ENCODE measurements at regions not wholly inside any gene's neighbourhood (a gene's known extent, or its start where the extent isn't known, plus 50 kb on each side); places are given as distances from the start of the nearest gene placed in this dataset.

DNA sequence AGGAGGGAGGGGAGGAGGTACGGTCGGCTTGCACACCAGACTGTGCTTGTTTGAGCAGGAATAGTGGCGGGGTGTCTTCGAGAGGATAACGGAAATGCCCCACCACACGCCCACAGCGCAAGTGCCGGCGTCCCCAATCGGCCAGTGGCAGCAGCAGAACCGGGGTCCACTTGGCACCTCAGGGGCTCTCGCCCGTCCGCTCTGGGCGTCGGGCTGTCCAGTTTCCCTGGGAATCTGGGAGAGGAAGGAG, 53.7 kb downstream of the CCDC54 start:
- Histone ChIP-seq H3K4ac (ENCODE audit: low read depth in 1 of 2, low read length in 2 of 2) (peak overlapping the region in 1 of 2 experiments; percentile 91), H2AFZ (ENCODE audit: low read depth, low read length) (peak overlapping the region; percentile 60), H4K8ac (ENCODE audit: low read length) (peak overlapping the region; percentile 70), H3K4me3 (ENCODE audit: insufficient read depth in 1 of 2, low read depth in 1 of 2, low read length in 2 of 2) (peak overlapping the region; percentile 82 to 89), H3K27me3 (ENCODE audit: control insufficient read depth in 1 of 2, insufficient read depth in 1 of 2, low read length in 2 of 2) (no peaks in the 10 kb centered on the region), H3K9ac (ENCODE audit: low read length) (peak overlapping the region; percentile 88), H2BK12ac (ENCODE audit: low read length in 2 of 2) (peak overlapping the region in 1 of 2 experiments; percentile 14), H2BK5ac (ENCODE audit: low read depth, low read length, poor library complexity, severe bottlenecking) (no peak overlapping the region), H4K91ac (ENCODE audit: low read length) (peak overlapping the region; percentile 90), H3K4me2 (ENCODE audit: low read length, poor library complexity, severe bottlenecking) (peak overlapping the region; percentile 97), H3K27ac (ENCODE audit: low read length, poor library complexity, severe bottlenecking) (peak overlapping the region; percentile 30), H2AK5ac (ENCODE audit: low read length, severe bottlenecking) (no peak overlapping the region), H3K23ac (ENCODE audit: low read length in 2 of 2) (no peak overlapping the region), H2BK15ac (ENCODE audit: low read depth, poor library complexity, severe bottlenecking) (peak overlapping the region; percentile 82), H3K36me3 (ENCODE audit: control insufficient read depth in 1 of 2, insufficient read depth in 2 of 2, low read depth in 1 of 2, low read length in 2 of 2) (no peaks in the 10 kb centered on the region), H3K9me3 (ENCODE audit: control insufficient read depth, low read length) (no peaks in the 10 kb centered on the region), H3K14ac (ENCODE audit: low read length in 2 of 2) (no peak overlapping the region), H3K18ac (ENCODE audit: low read depth in 1 of 2, low read length in 2 of 2) (peak overlapping the region; percentile 44 to 71), H2BK120ac (ENCODE audit: low read depth, low read length) (no peak overlapping the region), H3K4me1 (ENCODE audit: control insufficient read depth, insufficient read depth, low read depth, low read length) (peaks cover 6% of the 10 kb centered on the region), H3K79me1 (replicated peaks; ENCODE audit: low read length, poor library complexity, severe bottlenecking) (no peaks in the 10 kb centered on the region)
- 3% methylated on average over 16 of the region's 16 CpGs for WGBS
- DNase-seq = no peak

DNA sequence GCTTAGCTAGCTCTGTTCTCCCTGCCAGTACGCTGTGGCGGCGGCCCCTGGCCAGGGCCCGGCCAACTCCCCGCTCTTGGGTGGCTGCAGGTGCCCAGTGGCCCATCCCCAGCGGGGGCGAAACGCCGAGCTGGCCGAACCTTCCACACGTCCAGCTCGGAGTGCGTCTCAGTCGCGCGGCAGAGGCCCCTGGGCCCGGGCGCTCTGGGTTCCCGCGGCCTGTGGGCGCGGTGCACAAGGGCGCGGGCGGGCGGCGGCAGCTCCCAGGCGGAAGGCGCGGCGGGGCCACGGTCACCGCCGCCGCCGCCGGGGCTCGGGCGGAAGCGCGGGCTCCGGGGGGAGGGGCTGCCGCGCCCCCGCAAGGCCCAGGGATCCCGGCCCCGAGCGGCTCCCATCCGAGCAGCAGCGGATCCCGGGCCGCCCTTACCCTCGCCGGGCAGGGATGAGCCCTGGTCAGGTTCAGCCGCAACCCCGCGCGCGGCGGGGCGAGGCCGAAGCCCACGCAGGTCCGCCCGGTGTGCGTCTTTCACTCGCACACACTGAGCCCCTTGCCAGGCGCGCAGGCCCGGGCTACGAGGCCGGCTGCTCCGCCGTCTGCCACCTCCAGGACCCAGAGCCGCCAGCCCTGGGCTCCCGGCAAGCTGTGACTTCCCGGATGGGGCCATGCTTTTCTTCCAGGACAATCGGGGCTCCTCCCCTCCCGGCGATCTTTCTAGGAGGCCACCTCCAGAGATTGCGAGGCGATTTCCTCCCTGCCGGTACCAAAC, 54.2 kb downstream of the CCDC54 start:
- Histone ChIP-seq H3K27ac (ENCODE audit: low read length, poor library complexity, severe bottlenecking) (peak overlapping the region; percentile 56), H3K9me3 (ENCODE audit: control insufficient read depth, low read length) (no peaks in the 10 kb centered on the region), H2BK120ac (ENCODE audit: low read depth, low read length) (peak overlapping the region; percentile 96), H3K27me3 (ENCODE audit: control insufficient read depth in 1 of 2, insufficient read depth in 1 of 2, low read length in 2 of 2) (no peaks in the 10 kb centered on the region), H2BK5ac (ENCODE audit: low read depth, low read length, poor library complexity, severe bottlenecking) (peak overlapping the region; percentile 22), H2AFZ (ENCODE audit: low read depth, low read length) (peak overlapping the region; percentile 91), H2BK12ac (ENCODE audit: low read length in 2 of 2) (peak overlapping the region; percentile 14 to 38), H2AK5ac (ENCODE audit: low read length, severe bottlenecking) (no peak overlapping the region), H3K36me3 (ENCODE audit: control insufficient read depth in 1 of 2, insufficient read depth in 2 of 2, low read depth in 1 of 2, low read length in 2 of 2) (no peaks in the 10 kb centered on the region), H3K9ac (ENCODE audit: low read length) (peak overlapping the region; percentile 88), H3K4me1 (ENCODE audit: control insufficient read depth, insufficient read depth, low read depth, low read length) (peaks cover 6% of the 10 kb centered on the region), H3K23ac (ENCODE audit: low read length in 2 of 2) (peak overlapping the region in 1 of 2 experiments; percentile 87), H2BK15ac (ENCODE audit: low read depth, poor library complexity, severe bottlenecking) (peak overlapping the region; percentile 82), H3K18ac (ENCODE audit: low read depth in 1 of 2, low read length in 2 of 2) (peak overlapping the region; percentile 82 to 96), H4K91ac (ENCODE audit: low read length) (peak overlapping the region; percentile 99), H3K14ac (ENCODE audit: low read length in 2 of 2) (peak overlapping the region in 1 of 2 experiments; percentile 73), H3K79me1 (replicated peaks; ENCODE audit: low read length, poor library complexity, severe bottlenecking) (no peaks in the 10 kb centered on the region), H3K4ac (ENCODE audit: low read depth in 1 of 2, low read length in 2 of 2) (peak overlapping the region; percentile 83 to 91), H3K4me3 (ENCODE audit: insufficient read depth in 1 of 2, low read depth in 1 of 2, low read length in 2 of 2) (peak overlapping the region; percentile 82 to 89), H4K8ac (ENCODE audit: low read length) (peak overlapping the region; percentile 83), H3K4me2 (ENCODE audit: low read length, poor library complexity, severe bottlenecking) (peak overlapping the region; percentile 97)
- peak; percentile 80 for DNase-seq
- 1% methylated on average over 65 of the region's 83 CpGs for WGBS

DNA sequence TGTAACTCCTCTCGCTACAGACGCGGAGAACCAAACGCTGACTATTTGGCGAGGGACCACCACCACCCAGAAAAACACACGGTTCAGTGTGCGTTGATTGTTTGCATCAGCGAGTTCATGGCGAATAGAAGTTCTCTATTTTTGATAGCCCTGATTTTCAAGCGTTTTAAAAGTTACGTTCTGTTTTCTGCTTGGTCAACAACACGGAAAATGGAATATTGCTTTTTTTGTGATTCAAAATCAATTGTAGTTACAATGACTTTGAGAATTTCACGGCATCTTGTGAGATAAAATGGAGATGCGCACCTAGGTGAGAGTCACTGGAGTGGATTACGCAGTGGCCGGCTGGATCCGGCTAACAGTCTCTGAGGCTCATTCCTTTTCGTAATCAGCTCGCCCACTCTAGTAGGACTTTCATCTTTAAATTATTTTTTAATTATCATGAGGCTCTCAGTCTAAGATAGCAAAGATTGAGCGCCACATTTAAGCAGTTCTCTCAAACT, 54.8 kb downstream of the CCDC54 start:
- H3K4me2 ChIP-seq (ENCODE audit: low read length, poor library complexity, severe bottlenecking) = peak overlapping the region; percentile 97
- H3K36me3 ChIP-seq (ENCODE audit: control insufficient read depth in 1 of 2, insufficient read depth in 2 of 2, low read depth in 1 of 2, low read length in 2 of 2) = no peaks in the 10 kb centered on the region
- H2BK15ac ChIP-seq (ENCODE audit: low read depth, poor library complexity, severe bottlenecking) = no peak overlapping the region
- peak overlapping the region; percentile 83 for H4K8ac ChIP-seq (ENCODE audit: low read length)
- peak overlapping the region; percentile 96 for H2BK120ac ChIP-seq (ENCODE audit: low read depth, low read length)
- H3K23ac ChIP-seq (ENCODE audit: low read length in 2 of 2) = no peak overlapping the region
- H3K14ac ChIP-seq (ENCODE audit: low read length in 2 of 2) = peak overlapping the region in 1 of 2 experiments; percentile 73
- WGBS = 7% methylated on average over 17 of the region's 20 CpGs
- peak overlapping the region; percentile 88 for H3K9ac ChIP-seq (ENCODE audit: low read length)
- H3K79me1 ChIP-seq (replicated peaks; ENCODE audit: low read length, poor library complexity, severe bottlenecking) = no peaks in the 10 kb centered on the region
- peak overlapping the region; percentile 82 to 89 for H3K4me3 ChIP-seq (ENCODE audit: insufficient read depth in 1 of 2, low read depth in 1 of 2, low read length in 2 of 2)
- H3K4me1 ChIP-seq (ENCODE audit: control insufficient read depth, insufficient read depth, low read depth, low read length) = peaks cover 6% of the 10 kb centered on the region
- H3K18ac ChIP-seq (ENCODE audit: low read depth in 1 of 2, low read length in 2 of 2) = peak overlapping the region; percentile 67 to 82
- peak overlapping the region; percentile 22 for H2BK5ac ChIP-seq (ENCODE audit: low read depth, low read length, poor library complexity, severe bottlenecking)
- H3K9me3 ChIP-seq (ENCODE audit: control insufficient read depth, low read length) = no peaks in the 10 kb centered on the region
- peak overlapping the region; percentile 91 for H2AFZ ChIP-seq (ENCODE audit: low read depth, low read length)
- H2AK5ac ChIP-seq (ENCODE audit: low read length, severe bottlenecking) = no peak overlapping the region
- H2BK12ac ChIP-seq (ENCODE audit: low read length in 2 of 2) = no peak overlapping the region
- no peak for DNase-seq
- H3K27ac ChIP-seq (ENCODE audit: low read length, poor library complexity, severe bottlenecking) = peak overlapping the region; percentile 56
- no peak overlapping the region for H3K4ac ChIP-seq (ENCODE audit: low read depth in 1 of 2, low read length in 2 of 2)
- peak overlapping the region; percentile 99 for H4K91ac ChIP-seq (ENCODE audit: low read length)
- no peaks in the 10 kb centered on the region for H3K27me3 ChIP-seq (ENCODE audit: control insufficient read depth in 1 of 2, insufficient read depth in 1 of 2, low read length in 2 of 2)

DNA sequence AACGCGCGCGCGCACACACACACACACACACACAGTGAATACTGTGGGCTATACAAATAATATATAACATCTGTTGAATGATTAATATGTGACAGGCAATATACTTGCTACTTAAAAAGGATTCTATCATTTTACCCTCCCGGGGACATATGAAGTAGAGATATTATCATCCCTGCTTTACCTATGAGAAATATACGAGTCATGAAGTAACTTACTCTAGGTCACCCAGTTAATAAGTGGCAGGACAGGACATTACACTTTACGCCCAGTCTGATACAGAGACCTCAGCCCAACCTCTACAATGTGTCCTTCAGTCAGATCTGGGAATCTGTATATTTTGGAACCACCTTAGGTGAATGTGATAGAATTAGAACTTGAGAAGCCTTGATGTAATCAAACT, 55.4 kb downstream of the CCDC54 start:
- Histone ChIP-seq H2BK15ac (ENCODE audit: low read depth, poor library complexity, severe bottlenecking) (no peak overlapping the region), H2BK5ac (ENCODE audit: low read depth, low read length, poor library complexity, severe bottlenecking) (no peak overlapping the region), H3K4me2 (ENCODE audit: low read length, poor library complexity, severe bottlenecking) (no peak overlapping the region), H4K91ac (ENCODE audit: low read length) (no peak overlapping the region), H3K4ac (ENCODE audit: low read depth in 1 of 2, low read length in 2 of 2) (no peak overlapping the region), H3K4me3 (ENCODE audit: insufficient read depth in 1 of 2, low read depth in 1 of 2, low read length in 2 of 2) (peak overlapping the region in 1 of 2 experiments; percentile 82), H4K8ac (ENCODE audit: low read length) (no peak overlapping the region), H2BK120ac (ENCODE audit: low read depth, low read length) (no peak overlapping the region), H3K23ac (ENCODE audit: low read length in 2 of 2) (no peak overlapping the region), H3K9me3 (ENCODE audit: control insufficient read depth, low read length) (no peaks in the 10 kb centered on the region), H3K79me1 (replicated peaks; ENCODE audit: low read length, poor library complexity, severe bottlenecking) (no peaks in the 10 kb centered on the region), H3K4me1 (ENCODE audit: control insufficient read depth, insufficient read depth, low read depth, low read length) (peaks cover 6% of the 10 kb centered on the region), H3K9ac (ENCODE audit: low read length) (peak overlapping the region; percentile 88), H3K27me3 (ENCODE audit: control insufficient read depth in 1 of 2, insufficient read depth in 1 of 2, low read length in 2 of 2) (no peaks in the 10 kb centered on the region), H3K18ac (ENCODE audit: low read depth in 1 of 2, low read length in 2 of 2) (no peak overlapping the region), H3K27ac (ENCODE audit: low read length, poor library complexity, severe bottlenecking) (no peak overlapping the region), H2AFZ (ENCODE audit: low read depth, low read length) (no peak overlapping the region), H2AK5ac (ENCODE audit: low read length, severe bottlenecking) (no peak overlapping the region), H3K14ac (ENCODE audit: low read length in 2 of 2) (no peak overlapping the region), H3K36me3 (ENCODE audit: control insufficient read depth in 1 of 2, insufficient read depth in 2 of 2, low read depth in 1 of 2, low read length in 2 of 2) (no peaks in the 10 kb centered on the region), H2BK12ac (ENCODE audit: low read length in 2 of 2) (no peak overlapping the region)
- 100% methylated on average over 2 of the region's 8 CpGs for WGBS
- DNase-seq = no peak

All from mesenchymal stem cell (in vitro differentiated cells and primary cell).